DOHH2 (cell line): ENCODE measurements at regions not wholly inside any gene's neighbourhood (a gene's known extent, or its start where the extent isn't known, plus 50 kb on each side); places are given as distances from the start of the nearest gene placed in this dataset.
"Not testable (repeated sequence)": the region's sequence is repeated elsewhere in the genome, so short reads cannot be mapped to it uniquely, and the experiment has no call there.

Experiments
- H3F3A ChIP-seq: fragments of 200-600 bp; sonication (generic), shearing (Covaris generic); 2 replicates; pipeline ENCODE4 v1.6.0; 2016; ENCODE audit warnings: antibody characterized with exemption, mild to moderate bottlenecking; ENCODE audit not compliant: control insufficient read depth, insufficient read depth
- H3K27ac ChIP-seq: fragments of 200-600 bp; sonication (generic); 2 replicates; pipeline ENCODE4 v1.5.1; 2014; ENCODE audit warnings: low read depth, mild to moderate bottlenecking, low read length, moderate library complexity
- H3K27me3 ChIP-seq: fragments of 200-600 bp; sonication (generic); 2 replicates; pipeline ENCODE4 v1.6.1; 2014; ENCODE audit warnings: mild to moderate bottlenecking, low read length, mixed read lengths; ENCODE audit not compliant: control insufficient read depth
- H3K36me3 ChIP-seq: fragments of 200-600 bp; sonication (generic); 2 replicates; pipeline ENCODE4 v1.6.1; 2014; ENCODE audit warnings: mild to moderate bottlenecking, low read length, moderate library complexity, mixed read lengths; ENCODE audit not compliant: control insufficient read depth
- H3K4me1 ChIP-seq: fragments of 200-600 bp; sonication (generic); 2 replicates; pipeline ENCODE4 v1.6.1; 2014; ENCODE audit warnings: mild to moderate bottlenecking, low read length, mixed read lengths; ENCODE audit not compliant: control insufficient read depth
- H3K4me2 ChIP-seq: fragments of 200-600 bp; sonication (generic); 2 replicates; pipeline ENCODE4 v1.6.0; 2014; ENCODE audit warnings: mild to moderate bottlenecking, low read length, moderate library complexity
- H3K4me3 ChIP-seq: fragments of 200-600 bp; sonication (generic); 2 replicates; pipeline ENCODE4 v1.5.1; 2014; ENCODE audit warnings: mild to moderate bottlenecking, low read length, mixed read lengths
- H3K79me2 ChIP-seq: fragments of 200-600 bp; sonication (generic); 2 replicates; pipeline ENCODE4 v1.6.1; 2014; ENCODE audit warnings: mild to moderate bottlenecking, low read length, mixed read lengths; ENCODE audit not compliant: control insufficient read depth
- H3K9me2 ChIP-seq: fragments of 200-600 bp; sonication (generic); replicated peaks from 2 replicates; pipeline ENCODE4 v1.6.1; 2014; ENCODE audit warnings: mild to moderate bottlenecking, low read length, mixed read lengths; ENCODE audit not compliant: control insufficient read depth
- H3K9me3 ChIP-seq: fragments of 200-600 bp; sonication (generic); 2 replicates; pipeline ENCODE4 v1.6.1; 2014; ENCODE audit warnings: antibody characterized with exemption, low read length, mixed read lengths; ENCODE audit not compliant: control insufficient read depth, insufficient read depth
- H4K20me1 ChIP-seq: fragments of 200-600 bp; sonication (generic); 2 replicates; pipeline ENCODE4 v1.6.0; 2014; ENCODE audit warnings: low read depth, mild to moderate bottlenecking, antibody characterized with exemption, low read length, moderate library complexity; ENCODE audit not compliant: control insufficient read depth, insufficient read depth
- CTCF ChIP-seq: fragments of 200-600 bp; sonication (generic); IDR thresholded peaks from one replicate; pipeline ENCODE4 v1.5.1; 2014; ENCODE audit warnings: antibody characterized with exemption, mild to moderate bottlenecking, low read depth, low read length; ENCODE audit not compliant: poor library complexity, severe bottlenecking
- EZH2phosphoT487 ChIP-seq: fragments of 200-600 bp; sonication (generic); IDR thresholded peaks from 2 replicates; pipeline ENCODE4 v1.6.1; 2017; ENCODE audit warnings: borderline replicate concordance, mild to moderate bottlenecking, antibody characterized with exemption, low read length, moderate library complexity, mixed read lengths

- Histone ChIP-seq H3K36me3 (no peaks in the 10 kb centered on the region), H3K4me2 (no peak overlapping the region), H3K27me3 (no peaks in the 10 kb centered on the region), H3F3A (no peaks in the 10 kb centered on the region), H3K4me1 (no peaks in the 10 kb centered on the region), H3K9me3 (peaks cover 13% of the 10 kb centered on the region; the same call in 1 of the 2 replicates), H4K20me1 (no peaks in the 10 kb centered on the region), H3K4me3 (no peak overlapping the region), H3K9me2 (no peaks in the 10 kb centered on the region), H3K27ac (no peak overlapping the region), H3K79me2 (no peaks in the 10 kb centered on the region)
- TF ChIP-seq CTCF (no peak), EZH2phosphoT487 (no peak)
Observed at GRCh38 chr4:38302910-38303309, 342.7 kb downstream of the PTTG2 start.

GRCh38 chr4:38304460-38304859 lies 344.3 kb downstream of the PTTG2 start:
- H3K9me3 ChIP-seq, H3K4me1 ChIP-seq, H3K4me3 ChIP-seq, H3K4me2 ChIP-seq, H3K27ac ChIP-seq, H3K79me2 ChIP-seq, H3K9me2 ChIP-seq, H4K20me1 ChIP-seq, H3K36me3 ChIP-seq, H3F3A ChIP-seq, H3K27me3 ChIP-seq: not testable (repeated sequence)

- TF ChIP-seq CTCF, result no peak
- TF ChIP-seq EZH2phosphoT487, result no peak
- no peaks in the 10 kb centered on the region for H3K4me1 ChIP-seq
- H3K27ac ChIP-seq, result no peak overlapping the region
- no peaks in the 10 kb centered on the region for H3F3A ChIP-seq
- H3K9me3 ChIP-seq, result peaks cover 5% of the 10 kb centered on the region; the same call in 1 of the 2 replicates
- peaks cover 29% of the 10 kb centered on the region for H3K27me3 ChIP-seq
- H3K79me2 ChIP-seq, result no peaks in the 10 kb centered on the region
- no peaks in the 10 kb centered on the region for H4K20me1 ChIP-seq
- no peak overlapping the region for H3K4me3 ChIP-seq
- no peak overlapping the region for H3K4me2 ChIP-seq
- H3K36me3 ChIP-seq, result no peaks in the 10 kb centered on the region
- H3K9me2 ChIP-seq, result no peaks in the 10 kb centered on the region
Observed at GRCh38 chr4:38306482-38307071, 346.4 kb downstream of the PTTG2 start.

- no peak overlapping the region for H3K4me3 ChIP-seq
- H3K4me1 ChIP-seq, result no peaks in the 10 kb centered on the region
- no peaks in the 10 kb centered on the region for H3K79me2 ChIP-seq
- H3K27ac ChIP-seq, result no peak overlapping the region
- H4K20me1 ChIP-seq, result no peaks in the 10 kb centered on the region
- H3K27me3 ChIP-seq, result peaks cover 34% of the 10 kb centered on the region
- no peaks in the 10 kb centered on the region for H3K36me3 ChIP-seq
- H3K9me2 ChIP-seq, result no peaks in the 10 kb centered on the region
- no peaks in the 10 kb centered on the region for H3K9me3 ChIP-seq
- H3K4me2 ChIP-seq, result no peak overlapping the region
- H3F3A ChIP-seq, result no peaks in the 10 kb centered on the region
- no peak for TF ChIP-seq CTCF
- TF ChIP-seq EZH2phosphoT487, result no peak
Observed at GRCh38 chr4:38308728-38309311, 348.6 kb downstream of the PTTG2 start.
